Muscle of arm (tissue), 1 donor: ENCODE measurements at regions not wholly inside any gene's neighbourhood (a gene's known extent, or its start where the extent isn't known, plus 50 kb on each side); places are given as distances from the start of the nearest gene placed in this dataset.

Experiments
- DNase-seq: peaks from one replicate; pipeline ENCODE4 v3.0.0-alpha.2; 2013

- DNase-seq, result no peak
Measured at GRCh38 chr9:107732781-107733522, 243.4 kb upstream of the KLF4 start.

GRCh38 chr9:107731115-107731762 lies 241.7 kb upstream of the KLF4 start:
- DNase-seq, result no peak

- DNase-seq, result no peak
Measured at GRCh38 chr9:107730666-107731065, 241.1 kb upstream of the KLF4 start.

- no peak for DNase-seq
Measured at GRCh38 chr9:107727086-107727780, 237.7 kb upstream of the KLF4 start.

GRCh38 chr9:107723015-107723414 lies 233.4 kb upstream of the KLF4 start:
- no peak for DNase-seq

- no peak for DNase-seq
Measured at GRCh38 chr9:107721705-107722245, 232.2 kb upstream of the KLF4 start.

- no peak for DNase-seq
Measured at GRCh38 chr9:107720501-107720900, 230.9 kb upstream of the KLF4 start.

- no peak for DNase-seq
Measured at GRCh38 chr9:107717529-107718314, 228.2 kb upstream of the KLF4 start.

GRCh38 chr9:107715740-107716139 lies 226.2 kb upstream of the KLF4 start:
- DNase-seq, result no peak

GRCh38 chr9:107713470-107713869 lies 223.9 kb upstream of the KLF4 start:
- no peak for DNase-seq

- no peak for DNase-seq
Measured at GRCh38 chr9:107712390-107712789, 222.8 kb upstream of the KLF4 start.

GRCh38 chr9:107711542-107711941 lies 222.0 kb upstream of the KLF4 start:
- no peak for DNase-seq

GRCh38 chr9:107710953-107711352 lies 221.4 kb upstream of the KLF4 start:
- no peak for DNase-seq

GRCh38 chr9:107710546-107710945 lies 221.0 kb upstream of the KLF4 start:
- DNase-seq, result no peak

GRCh38 chr9:107708791-107709190 lies 219.2 kb upstream of the KLF4 start:
- no peak for DNase-seq

GRCh38 chr9:107707915-107708441 lies 218.4 kb upstream of the KLF4 start:
- DNase-seq, result no peak

GRCh38 chr9:107707428-107707837 lies 217.9 kb upstream of the KLF4 start:
- DNase-seq, result no peak

GRCh38 chr9:107706701-107707427 lies 217.3 kb upstream of the KLF4 start:
- no peak for DNase-seq

- DNase-seq, result no peak
Measured at GRCh38 chr9:107705521-107705920, 216.0 kb upstream of the KLF4 start.

- no peak for DNase-seq
Measured at GRCh38 chr9:107704774-107705173, 215.2 kb upstream of the KLF4 start.

GRCh38 chr9:107703651-107704050 lies 214.1 kb upstream of the KLF4 start:
- DNase-seq, result no peak
